GM23338 (cell line): ENCODE measurements at regions not wholly inside any gene's neighbourhood (a gene's known extent, or its start where the extent isn't known, plus 50 kb on each side); places are given as distances from the start of the nearest gene placed in this dataset.

Experiments used
- ATAC-seq: fragments of 200-7000 bp; cut with Tn5 transposase; 3 replicates; pipeline ENCODE4 v1.9.1; 2020
- DNase-seq: peaks from one replicate; pipeline ENCODE4 v3.0.0-alpha.2; 2015; ENCODE audit warnings: low spot score
- H2AFZ ChIP-seq: fragments of 200-600 bp; sonication (generic); 2 replicates; pipeline ENCODE4 v1.8.0; 2016; ENCODE audit warnings: antibody characterized with exemption, mild to moderate bottlenecking, moderate library complexity
- H3F3A ChIP-seq: fragments of 200-600 bp; sonication (generic); replicated peaks from 2 replicates; pipeline ENCODE4 v1.8.0; 2017; ENCODE audit warnings: antibody characterized with exemption, mixed run types, low read depth
- H3K27ac ChIP-seq: fragments of 200-600 bp; sonication (generic); 2 replicates; pipeline ENCODE4 v1.6.1; 2016; ENCODE audit warnings: low read depth
- H3K27me3 ChIP-seq: fragments of 200-600 bp; sonication (generic); 2 replicates; pipeline ENCODE4 v1.8.0; 2016; ENCODE audit warnings: mild to moderate bottlenecking, mixed run types, moderate library complexity; ENCODE audit not compliant: insufficient read depth
- H3K36me3 ChIP-seq: fragments of 200-600 bp; sonication (generic); 2 replicates; pipeline ENCODE4 v1.8.0; 2016; ENCODE audit warnings: mild to moderate bottlenecking; ENCODE audit not compliant: insufficient read depth
- H3K4me1 ChIP-seq: fragments of 200-600 bp; sonication (generic); 2 replicates; pipeline ENCODE4 v1.8.0; 2016; ENCODE audit warnings: mild to moderate bottlenecking, moderate library complexity; ENCODE audit not compliant: insufficient read depth
- H3K4me2 ChIP-seq: fragments of 200-600 bp; sonication (generic); 2 replicates; pipeline ENCODE4 v1.7.1; 2017; ENCODE audit warnings: mixed run types
- H3K4me3 ChIP-seq: fragments of 200-600 bp; sonication (generic); 2 replicates; pipeline ENCODE4 v1.6.1; 2016; ENCODE audit warnings: mixed run types
- H3K79me2 ChIP-seq: fragments of 200-600 bp; sonication (generic); replicated peaks from 2 replicates; pipeline ENCODE4 v1.8.0; 2017; ENCODE audit warnings: mild to moderate bottlenecking; ENCODE audit not compliant: insufficient read depth
- H3K9me2 ChIP-seq: fragments of 200-600 bp; sonication (generic); 2 replicates; pipeline ENCODE4 v1.8.0; 2017; ENCODE audit not compliant: insufficient read depth
- H4K20me1 ChIP-seq: fragments of 200-600 bp; sonication (generic); replicated peaks from 2 replicates; pipeline ENCODE4 v1.8.0; 2017; ENCODE audit warnings: mild to moderate bottlenecking; ENCODE audit not compliant: insufficient read depth
- H3K27ac Mint-ChIP-seq: 2 replicates; pipeline ENCODE4 v1.8.0; 2020; ENCODE audit warnings: inconsistent platforms, mild to moderate bottlenecking, moderate library complexity, mixed read lengths
- H3K27me3 Mint-ChIP-seq: 3 replicates; pipeline ENCODE4 v1.8.0; 2022; ENCODE audit warnings: low read depth, mild to moderate bottlenecking, moderate library complexity, mixed read lengths, inconsistent platforms; ENCODE audit not compliant: insufficient read depth, poor library complexity
- H3K36me3 Mint-ChIP-seq: 3 replicates; pipeline ENCODE4 v1.8.0; 2021; ENCODE audit warnings: low read depth, mild to moderate bottlenecking, inconsistent platforms, moderate library complexity, mixed read lengths
- H3K4me1 Mint-ChIP-seq: 3 replicates; pipeline ENCODE4 v1.8.0; 2020; ENCODE audit warnings: mild to moderate bottlenecking, inconsistent platforms, mixed read lengths
- H3K4me3 Mint-ChIP-seq: 3 replicates; pipeline ENCODE4 v1.8.0; 2021; ENCODE audit warnings: moderate library complexity, mild to moderate bottlenecking, inconsistent platforms, mixed read lengths
- H3K9me3 Mint-ChIP-seq: 3 replicates; pipeline ENCODE4 v1.8.0; 2020; ENCODE audit warnings: moderate library complexity, mild to moderate bottlenecking, inconsistent platforms, mixed read lengths
- JUNB ChIP-seq: IDR thresholded peaks from one replicate; pipeline ENCODE4 v1.6.1; 2016; ENCODE audit warnings: antibody characterized with exemption; ENCODE audit not compliant: unreplicated experiment
- NANOG ChIP-seq: IDR thresholded peaks from 2 replicates; pipeline ENCODE4 v1.6.1; 2016; ENCODE audit warnings: antibody characterized with exemption, borderline replicate concordance
- ZNF114 ChIP-seq: fragments of 250-450 bp; sonication (Bioruptor Pico); IDR thresholded peaks from 2 replicates; pipeline ENCODE4 v1.5.0; 2020; ENCODE audit warnings: mild to moderate bottlenecking, moderate library complexity
- TF ChIP-seq, protein P1 (sequence below): fragments of 250-450 bp; sonication (Bioruptor Pico); IDR thresholded peaks from 2 replicates; pipeline ENCODE4 v1.5.0; 2020; ENCODE audit warnings: mild to moderate bottlenecking, moderate library complexity
- TF ChIP-seq, protein P2 (sequence below), 2 experiments: fragments of 200-600 bp in 1 of 2; sonication (generic) in 1 of 2; conservative IDR thresholded peaks; 2 replicates each; pipeline versions ENCODE4 v1.5.1 to v1.6.1; 2016 to 2017; ENCODE audit warnings: antibody characterized with exemption in 2 of 2, low read depth in 2 of 2, mild to moderate bottlenecking in 2 of 2, moderate library complexity in 1 of 2

DNA sequence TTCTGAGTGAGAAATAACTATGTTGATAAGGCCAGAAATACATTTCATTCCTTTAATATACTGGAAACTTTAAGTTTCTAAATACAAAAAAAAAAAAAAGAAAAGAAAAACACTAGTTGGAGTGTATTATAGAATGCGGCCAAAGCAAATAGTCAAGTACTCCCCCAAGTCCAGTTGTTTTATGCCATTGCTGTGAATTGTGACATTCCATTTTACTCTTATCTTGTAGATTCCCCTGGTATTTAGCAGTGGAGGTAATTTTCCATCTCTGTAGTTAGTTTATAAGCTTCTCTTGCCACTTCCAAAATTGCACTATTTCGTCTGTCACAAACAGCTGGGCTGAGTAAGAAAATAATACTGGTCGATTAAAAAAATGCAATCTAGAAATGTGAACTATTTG is 426.0 kb downstream of the PCDH18 start (continued):
- TF ChIP-seq, protein P1, sequence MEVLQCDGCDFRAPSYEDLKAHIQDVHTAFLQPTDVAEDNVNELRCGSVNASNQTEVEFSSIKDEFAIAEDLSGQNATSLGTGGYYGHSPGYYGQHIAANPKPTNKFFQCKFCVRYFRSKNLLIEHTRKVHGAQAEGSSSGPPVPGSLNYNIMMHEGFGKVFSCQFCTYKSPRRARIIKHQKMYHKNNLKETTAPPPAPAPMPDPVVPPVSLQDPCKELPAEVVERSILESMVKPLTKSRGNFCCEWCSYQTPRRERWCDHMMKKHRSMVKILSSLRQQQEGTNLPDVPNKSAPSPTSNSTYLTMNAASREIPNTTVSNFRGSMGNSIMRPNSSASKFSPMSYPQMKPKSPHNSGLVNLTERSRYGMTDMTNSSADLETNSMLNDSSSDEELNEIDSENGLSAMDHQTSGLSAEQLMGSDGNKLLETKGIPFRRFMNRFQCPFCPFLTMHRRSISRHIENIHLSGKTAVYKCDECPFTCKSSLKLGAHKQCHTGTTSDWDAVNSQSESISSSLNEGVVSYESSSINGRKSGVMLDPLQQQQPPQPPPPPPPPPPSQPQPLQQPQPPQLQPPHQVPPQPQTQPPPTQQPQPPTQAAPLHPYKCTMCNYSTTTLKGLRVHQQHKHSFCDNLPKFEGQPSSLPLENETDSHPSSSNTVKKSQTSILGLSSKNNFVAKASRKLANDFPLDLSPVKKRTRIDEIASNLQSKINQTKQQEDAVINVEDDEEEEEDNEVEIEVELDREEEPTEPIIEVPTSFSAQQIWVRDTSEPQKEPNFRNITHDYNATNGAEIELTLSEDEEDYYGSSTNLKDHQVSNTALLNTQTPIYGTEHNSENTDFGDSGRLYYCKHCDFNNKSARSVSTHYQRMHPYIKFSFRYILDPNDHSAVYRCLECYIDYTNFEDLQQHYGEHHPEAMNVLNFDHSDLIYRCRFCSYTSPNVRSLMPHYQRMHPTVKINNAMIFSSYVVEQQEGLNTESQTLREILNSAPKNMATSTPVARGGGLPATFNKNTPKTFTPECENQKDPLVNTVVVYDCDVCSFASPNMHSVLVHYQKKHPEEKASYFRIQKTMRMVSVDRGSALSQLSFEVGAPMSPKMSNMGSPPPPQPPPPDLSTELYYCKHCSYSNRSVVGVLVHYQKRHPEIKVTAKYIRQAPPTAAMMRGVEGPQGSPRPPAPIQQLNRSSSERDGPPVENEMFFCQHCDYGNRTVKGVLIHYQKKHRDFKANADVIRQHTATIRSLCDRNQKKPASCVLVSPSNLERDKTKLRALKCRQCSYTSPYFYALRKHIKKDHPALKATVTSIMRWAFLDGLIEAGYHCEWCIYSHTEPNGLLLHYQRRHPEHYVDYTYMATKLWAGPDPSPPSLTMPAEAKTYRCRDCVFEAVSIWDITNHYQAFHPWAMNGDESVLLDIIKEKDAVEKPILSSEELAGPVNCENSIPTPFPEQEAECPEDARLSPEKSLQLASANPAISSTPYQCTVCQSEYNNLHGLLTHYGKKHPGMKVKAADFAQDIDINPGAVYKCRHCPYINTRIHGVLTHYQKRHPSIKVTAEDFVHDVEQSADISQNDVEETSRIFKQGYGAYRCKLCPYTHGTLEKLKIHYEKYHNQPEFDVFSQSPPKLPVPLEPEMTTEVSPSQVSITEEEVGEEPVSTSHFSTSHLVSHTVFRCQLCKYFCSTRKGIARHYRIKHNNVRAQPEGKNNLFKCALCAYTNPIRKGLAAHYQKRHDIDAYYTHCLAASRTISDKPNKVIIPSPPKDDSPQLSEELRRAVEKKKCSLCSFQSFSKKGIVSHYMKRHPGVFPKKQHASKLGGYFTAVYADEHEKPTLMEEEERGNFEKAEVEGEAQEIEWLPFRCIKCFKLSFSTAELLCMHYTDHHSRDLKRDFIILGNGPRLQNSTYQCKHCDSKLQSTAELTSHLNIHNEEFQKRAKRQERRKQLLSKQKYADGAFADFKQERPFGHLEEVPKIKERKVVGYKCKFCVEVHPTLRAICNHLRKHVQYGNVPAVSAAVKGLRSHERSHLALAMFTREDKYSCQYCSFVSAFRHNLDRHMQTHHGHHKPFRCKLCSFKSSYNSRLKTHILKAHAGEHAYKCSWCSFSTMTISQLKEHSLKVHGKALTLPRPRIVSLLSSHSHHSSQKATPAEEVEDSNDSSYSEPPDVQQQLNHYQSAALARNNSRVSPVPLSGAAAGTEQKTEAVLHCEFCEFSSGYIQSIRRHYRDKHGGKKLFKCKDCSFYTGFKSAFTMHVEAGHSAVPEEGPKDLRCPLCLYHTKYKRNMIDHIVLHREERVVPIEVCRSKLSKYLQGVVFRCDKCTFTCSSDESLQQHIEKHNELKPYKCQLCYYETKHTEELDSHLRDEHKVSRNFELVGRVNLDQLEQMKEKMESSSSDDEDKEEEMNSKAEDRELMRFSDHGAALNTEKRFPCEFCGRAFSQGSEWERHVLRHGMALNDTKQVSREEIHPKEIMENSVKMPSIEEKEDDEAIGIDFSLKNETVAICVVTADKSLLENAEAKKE, result no peak
- TF ChIP-seq ZNF114 (CRISPR knock-in tag), result no peak

DNA sequence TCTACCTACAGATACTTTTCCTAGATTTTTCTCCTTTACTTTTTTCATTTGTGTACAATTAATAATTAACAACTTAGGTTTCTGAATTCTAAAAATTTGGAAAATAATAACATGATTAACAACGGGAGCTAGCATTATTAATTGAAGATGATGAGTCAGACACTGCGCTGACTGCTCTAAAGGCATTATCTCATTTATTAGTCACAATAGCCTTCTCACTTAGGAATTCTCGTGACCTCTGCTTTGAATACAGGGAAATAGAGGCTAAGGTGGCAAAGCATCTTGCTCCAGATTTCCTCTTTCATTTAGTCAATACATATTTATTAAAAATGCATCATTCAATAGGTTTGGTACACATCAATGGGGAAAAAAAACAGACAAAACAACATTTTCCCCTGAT is 441.3 kb downstream of the PCDH18 start:
- Mint-ChIP-seq H3K36me3 (no peaks in the 10 kb centered on the region), H3K27me3 (no peaks in the 10 kb centered on the region), H3K4me1 (no peaks in the 10 kb centered on the region), H3K27ac (no peak overlapping the region), H3K9me3 (no peaks in the 10 kb centered on the region), H3K4me3 (no peak overlapping the region)
- Histone ChIP-seq H3F3A (no peaks in the 10 kb centered on the region), H3K27ac (no peak overlapping the region), H3K27me3 (no peaks in the 10 kb centered on the region), H3K4me3 (no peak overlapping the region), H3K36me3 (no peaks in the 10 kb centered on the region), H4K20me1 (no peaks in the 10 kb centered on the region), H3K9me2 (no peaks in the 10 kb centered on the region), H3K79me2 (no peaks in the 10 kb centered on the region), H3K4me1 (no peaks in the 10 kb centered on the region), H2AFZ (no peak overlapping the region), H3K4me2 (no peak overlapping the region)
- no peak for ATAC-seq
- no peak for DNase-seq
- TF ChIP-seq, protein P2, sequence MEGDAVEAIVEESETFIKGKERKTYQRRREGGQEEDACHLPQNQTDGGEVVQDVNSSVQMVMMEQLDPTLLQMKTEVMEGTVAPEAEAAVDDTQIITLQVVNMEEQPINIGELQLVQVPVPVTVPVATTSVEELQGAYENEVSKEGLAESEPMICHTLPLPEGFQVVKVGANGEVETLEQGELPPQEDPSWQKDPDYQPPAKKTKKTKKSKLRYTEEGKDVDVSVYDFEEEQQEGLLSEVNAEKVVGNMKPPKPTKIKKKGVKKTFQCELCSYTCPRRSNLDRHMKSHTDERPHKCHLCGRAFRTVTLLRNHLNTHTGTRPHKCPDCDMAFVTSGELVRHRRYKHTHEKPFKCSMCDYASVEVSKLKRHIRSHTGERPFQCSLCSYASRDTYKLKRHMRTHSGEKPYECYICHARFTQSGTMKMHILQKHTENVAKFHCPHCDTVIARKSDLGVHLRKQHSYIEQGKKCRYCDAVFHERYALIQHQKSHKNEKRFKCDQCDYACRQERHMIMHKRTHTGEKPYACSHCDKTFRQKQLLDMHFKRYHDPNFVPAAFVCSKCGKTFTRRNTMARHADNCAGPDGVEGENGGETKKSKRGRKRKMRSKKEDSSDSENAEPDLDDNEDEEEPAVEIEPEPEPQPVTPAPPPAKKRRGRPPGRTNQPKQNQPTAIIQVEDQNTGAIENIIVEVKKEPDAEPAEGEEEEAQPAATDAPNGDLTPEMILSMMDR (conservative IDR thresholded peaks at IDR 0.05; ENCODE audit: low read depth in 2 of 2), result no peak
- TF ChIP-seq JUNB (no peak), NANOG (no peak)
- TF ChIP-seq, protein P1, result no peak
